HG03280 (cell line): ENCODE measurements at regions not wholly inside any gene's neighbourhood (a gene's known extent, or its start where the extent isn't known, plus 50 kb on each side); places are given as distances from the start of the nearest gene placed in this dataset.
"Not testable (repeated sequence)": the region's sequence is repeated elsewhere in the genome, so short reads cannot be mapped to it uniquely, and the experiment has no call there.

Experiments
- ATAC-seq: cut with Tn5 transposase; IDR thresholded peaks from one replicate; pipeline ENCODE4 v1.9.1; 2021; ENCODE audit warnings: mild to moderate bottlenecking, moderate library complexity; ENCODE audit not compliant: unreplicated experiment

DNA sequence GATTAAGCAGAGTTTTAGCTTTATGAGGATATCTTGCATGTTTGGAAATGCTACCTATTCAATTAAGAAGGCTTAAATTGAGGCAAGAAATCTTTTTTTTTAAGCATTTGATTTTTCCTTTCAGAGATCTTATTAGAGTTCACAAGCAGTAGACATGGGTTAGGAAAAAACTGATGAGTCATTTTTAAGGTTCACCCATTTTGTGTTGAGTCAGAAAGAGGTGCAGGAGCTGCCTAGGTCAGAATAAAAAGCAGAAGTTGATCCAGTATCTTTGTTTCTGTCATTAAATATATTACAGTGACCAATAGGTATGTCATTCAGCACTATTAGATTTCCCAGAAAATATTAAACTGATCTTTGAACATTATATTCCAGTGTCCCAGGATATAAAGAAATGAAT is 306.8 kb downstream of the LMBRD1 start:
- ATAC-seq = no peak

- no peak for ATAC-seq
These were observed 309.1 kb downstream of the LMBRD1 start for GRCh38 chr6:69487688-69488087.

DNA sequence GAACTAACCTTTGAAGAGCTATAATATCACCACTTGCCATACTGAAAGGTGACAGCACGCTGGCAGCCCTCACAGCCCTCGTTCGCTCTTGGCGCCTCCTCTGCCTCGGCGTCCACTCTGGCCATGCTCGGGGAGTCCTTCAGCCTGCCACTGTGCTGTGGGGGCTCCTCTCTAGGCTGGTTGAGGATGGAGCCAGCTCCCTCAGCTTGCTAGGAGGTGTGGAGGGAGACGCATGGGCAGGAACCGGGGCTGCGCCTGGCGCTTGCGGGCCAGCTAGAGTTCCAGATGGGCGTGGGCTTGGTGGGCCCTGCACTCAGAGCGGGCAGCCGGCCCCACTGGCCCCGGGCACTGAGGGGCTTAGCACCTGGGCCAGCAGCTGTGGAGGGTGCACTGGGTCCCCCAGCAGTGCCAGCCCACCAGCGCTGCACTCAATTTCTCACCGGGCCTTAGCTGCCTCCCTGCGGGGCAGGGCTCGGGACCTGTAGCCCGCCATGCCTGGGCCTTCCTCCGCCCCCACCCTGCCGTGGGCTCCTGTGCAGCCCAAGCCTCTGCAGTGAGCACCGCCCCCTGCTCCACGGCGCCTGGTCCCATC is 329.7 kb downstream of the LMBRD1 start:
- ATAC-seq = no peak

DNA sequence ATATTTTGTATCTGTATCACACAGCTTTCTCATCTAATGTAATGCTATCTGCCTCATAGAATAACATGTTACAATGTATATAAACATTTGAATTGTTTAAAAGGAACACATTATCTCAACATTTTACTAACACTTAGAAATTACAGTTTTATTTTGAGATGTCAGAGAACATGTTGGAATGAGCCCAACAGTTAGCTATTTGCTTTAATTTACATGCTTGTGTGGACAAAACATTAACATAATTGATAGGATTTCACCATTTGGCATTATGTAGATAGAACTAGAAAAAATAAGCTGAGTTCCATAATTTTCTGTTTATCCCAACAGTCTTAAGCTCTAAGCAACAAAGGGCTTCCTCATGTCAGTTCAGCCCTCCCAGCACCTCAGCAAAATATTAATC is 330.9 kb downstream of the LMBRD1 start:
- ATAC-seq = no peak

DNA sequence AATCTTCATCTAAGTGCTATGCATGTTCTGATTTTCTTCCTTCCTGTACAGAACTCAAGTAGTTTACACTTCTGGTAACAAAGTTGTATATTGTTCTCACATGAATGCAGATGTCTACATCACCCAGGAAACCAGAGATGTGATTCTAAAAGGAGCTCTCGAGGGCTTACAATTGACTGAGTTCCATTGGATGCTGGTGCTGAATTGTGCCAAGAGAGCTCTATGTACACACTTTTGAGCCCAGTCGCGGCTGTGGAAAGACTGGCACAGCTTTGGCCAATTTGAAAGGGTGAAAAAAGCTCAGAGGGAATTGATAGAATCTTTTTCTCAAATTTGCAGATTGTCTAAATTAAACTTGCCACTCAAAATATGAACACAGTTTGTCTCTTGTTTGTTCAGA is 340.7 kb downstream of the LMBRD1 start:
- no peak for ATAC-seq

DNA sequence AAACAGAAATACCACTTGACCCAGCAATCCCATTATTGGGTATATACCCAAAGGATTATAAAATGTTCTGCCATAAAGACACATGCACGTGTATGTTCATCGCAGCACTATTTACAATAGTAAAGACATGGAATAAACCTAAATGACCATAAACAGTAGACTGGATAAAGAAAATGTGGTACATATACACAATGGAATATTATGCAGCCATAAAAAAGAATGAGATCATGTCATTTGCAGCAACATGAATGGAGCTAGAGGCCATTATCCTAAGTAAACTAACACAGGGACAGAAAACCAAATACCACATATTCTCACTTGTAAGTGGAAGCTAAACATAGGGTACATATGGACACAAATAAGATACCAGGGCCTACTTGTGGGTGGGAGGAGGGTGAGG is 342.2 kb downstream of the LMBRD1 start:
- not testable (repeated sequence) for ATAC-seq

GRCh38 chr6:69450493-69450892 is 346.3 kb downstream of the LMBRD1 start:
- ATAC-seq = not testable (repeated sequence)

- ATAC-seq = no peak
These were observed 346.9 kb downstream of the LMBRD1 start for GRCh38 chr6:69449887-69450286.
